ENCODE measurements at regions not wholly inside any gene's neighbourhood (a gene's known extent, or its start where the extent isn't known, plus 50 kb on each side); places are given as distances from the start of the nearest gene placed in this dataset.

DNA sequence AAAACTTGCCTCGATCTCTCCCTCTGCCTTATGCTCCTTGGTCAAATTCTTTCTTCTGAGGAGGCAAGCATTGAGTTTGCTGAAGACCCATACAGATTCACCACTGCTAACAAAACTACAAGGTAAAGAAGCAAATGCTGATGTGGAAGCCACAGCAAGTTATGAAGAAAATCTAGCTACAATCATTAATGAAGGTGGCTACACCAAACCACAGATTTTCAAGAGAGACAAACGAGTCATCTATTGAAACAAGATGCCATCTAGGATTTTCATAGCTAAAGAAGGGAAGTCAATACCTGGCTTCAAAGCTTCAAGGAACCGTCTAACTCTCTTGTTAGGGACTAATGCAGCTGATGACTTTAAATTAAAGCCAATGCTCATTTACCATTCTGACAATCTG, 203.2 kb downstream of the METTL4 start:
- Mint-ChIP-seq H3K4me1 (ENCODE audit: low read depth) (no peaks in the 10 kb centered on the region), H3K36me3 (ENCODE audit: insufficient read depth) (no peaks in the 10 kb centered on the region), H3K27ac (no peak overlapping the region), H3K4me3 (ENCODE audit: low read depth) (no peak overlapping the region), H3K27me3 (no peaks in the 10 kb centered on the region), H3K9me3 (ENCODE audit: low read depth) (peaks cover 7% of the 10 kb centered on the region)
- TF ChIP-seq, protein P1, sequence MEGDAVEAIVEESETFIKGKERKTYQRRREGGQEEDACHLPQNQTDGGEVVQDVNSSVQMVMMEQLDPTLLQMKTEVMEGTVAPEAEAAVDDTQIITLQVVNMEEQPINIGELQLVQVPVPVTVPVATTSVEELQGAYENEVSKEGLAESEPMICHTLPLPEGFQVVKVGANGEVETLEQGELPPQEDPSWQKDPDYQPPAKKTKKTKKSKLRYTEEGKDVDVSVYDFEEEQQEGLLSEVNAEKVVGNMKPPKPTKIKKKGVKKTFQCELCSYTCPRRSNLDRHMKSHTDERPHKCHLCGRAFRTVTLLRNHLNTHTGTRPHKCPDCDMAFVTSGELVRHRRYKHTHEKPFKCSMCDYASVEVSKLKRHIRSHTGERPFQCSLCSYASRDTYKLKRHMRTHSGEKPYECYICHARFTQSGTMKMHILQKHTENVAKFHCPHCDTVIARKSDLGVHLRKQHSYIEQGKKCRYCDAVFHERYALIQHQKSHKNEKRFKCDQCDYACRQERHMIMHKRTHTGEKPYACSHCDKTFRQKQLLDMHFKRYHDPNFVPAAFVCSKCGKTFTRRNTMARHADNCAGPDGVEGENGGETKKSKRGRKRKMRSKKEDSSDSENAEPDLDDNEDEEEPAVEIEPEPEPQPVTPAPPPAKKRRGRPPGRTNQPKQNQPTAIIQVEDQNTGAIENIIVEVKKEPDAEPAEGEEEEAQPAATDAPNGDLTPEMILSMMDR (IDR thresholded peaks at IDR 0.05; ENCODE audit: unreplicated experiment) = no peak
- no peak for DNase-seq (ENCODE audit: low spot score, unreplicated experiment)

DNA sequence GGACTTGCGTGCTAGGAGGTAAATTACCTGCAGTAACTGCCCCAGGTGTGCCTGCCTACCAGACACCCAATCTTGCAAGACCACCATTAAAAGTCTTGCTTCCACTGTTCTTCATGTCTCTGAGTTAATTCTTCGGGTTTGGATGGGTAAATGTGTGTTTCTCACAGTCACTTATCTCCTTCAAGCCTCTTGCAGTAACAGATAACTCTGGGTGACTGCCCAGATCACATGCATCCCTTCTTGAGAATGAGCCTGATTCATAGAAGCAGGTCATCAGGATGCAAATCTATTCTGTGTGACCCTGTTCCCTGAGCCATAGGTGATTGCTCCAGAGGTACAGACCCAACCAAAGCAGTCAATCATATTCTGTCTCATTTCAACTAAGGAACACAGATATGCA, 194.6 kb downstream of the METTL4 start:
- TF ChIP-seq, protein P1 (IDR thresholded peaks at IDR 0.05; ENCODE audit: unreplicated experiment) = no peak
- Mint-ChIP-seq H3K27ac (no peak overlapping the region), H3K4me3 (ENCODE audit: low read depth) (no peak overlapping the region), H3K9me3 (ENCODE audit: low read depth) (peaks cover 25% of the 10 kb centered on the region), H3K36me3 (ENCODE audit: insufficient read depth) (no peaks in the 10 kb centered on the region), H3K4me1 (ENCODE audit: low read depth) (no peaks in the 10 kb centered on the region), H3K27me3 (no peaks in the 10 kb centered on the region)
- DNase-seq (ENCODE audit: low spot score, unreplicated experiment) = no peak

DNA sequence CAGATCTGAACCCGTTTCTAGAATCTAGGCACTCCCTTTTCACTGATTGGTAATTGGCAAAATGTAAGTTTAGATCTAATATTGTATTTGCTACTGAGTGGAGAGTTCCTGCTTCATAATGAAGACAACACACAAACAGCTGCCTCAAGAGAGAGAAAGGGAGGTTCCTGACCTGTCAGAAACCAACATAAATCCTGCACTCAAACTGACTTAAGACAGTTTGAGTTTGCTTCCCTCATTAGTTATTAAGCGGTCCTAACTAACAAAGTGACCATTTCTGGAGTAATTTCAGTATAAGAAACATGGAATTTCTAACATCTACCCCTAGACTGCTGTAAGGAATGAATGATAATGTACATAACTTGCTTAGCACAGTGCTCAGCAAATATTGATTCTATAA, 191.2 kb downstream of the METTL4 start:
- no peaks in the 10 kb centered on the region for H3K27me3 Mint-ChIP-seq
- no peak for DNase-seq (ENCODE audit: low spot score, unreplicated experiment)
- TF ChIP-seq, protein P1 (IDR thresholded peaks at IDR 0.05; ENCODE audit: unreplicated experiment) = no peak
- H3K4me1 Mint-ChIP-seq (ENCODE audit: low read depth) = peaks cover 2% of the 10 kb centered on the region
- H3K4me3 Mint-ChIP-seq (ENCODE audit: low read depth) = no peak overlapping the region
- H3K36me3 Mint-ChIP-seq (ENCODE audit: insufficient read depth) = no peaks in the 10 kb centered on the region
- no peak overlapping the region for H3K27ac Mint-ChIP-seq
- peaks cover 6% of the 10 kb centered on the region for H3K9me3 Mint-ChIP-seq (ENCODE audit: low read depth)

DNA sequence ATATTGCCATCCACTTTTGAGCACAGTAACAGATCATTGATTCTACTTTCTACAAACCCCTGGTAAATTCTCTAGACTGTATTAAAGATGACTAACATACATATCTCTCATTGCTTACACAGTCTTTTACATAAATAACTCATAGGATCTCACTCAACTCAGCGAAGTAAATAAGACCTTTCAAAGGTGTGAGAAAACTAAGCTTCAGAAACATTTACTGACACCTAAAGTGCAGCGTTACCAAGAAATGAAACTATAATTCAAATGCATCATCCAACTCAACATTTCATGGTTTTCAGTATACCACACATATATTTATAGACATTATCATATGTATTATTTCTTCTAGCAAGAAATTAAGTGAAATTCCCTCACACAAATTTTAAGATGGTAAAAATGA, 189.8 kb downstream of the METTL4 start:
- no peaks in the 10 kb centered on the region for H3K36me3 Mint-ChIP-seq (ENCODE audit: insufficient read depth)

DNA sequence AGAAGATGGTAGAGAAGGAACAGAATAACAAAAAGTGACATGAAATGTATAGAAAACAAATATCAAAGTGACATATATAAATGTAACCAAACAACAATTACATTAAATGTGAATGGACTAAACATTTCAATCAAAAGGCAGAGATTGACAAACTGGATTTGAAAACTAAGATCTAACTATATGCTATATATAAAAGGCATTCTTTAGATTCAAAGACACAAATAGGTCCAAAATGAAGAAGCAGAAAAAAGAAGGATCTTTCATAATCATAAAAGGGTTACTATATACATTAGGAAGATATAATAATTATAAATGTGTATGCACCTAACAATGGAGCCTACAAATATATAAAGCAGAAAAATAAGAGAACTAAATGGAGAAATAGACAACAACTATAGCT, 183.7 kb downstream of the METTL4 start:
- TF ChIP-seq, protein P1 (IDR thresholded peaks at IDR 0.05; ENCODE audit: unreplicated experiment) = no peak
- Mint-ChIP-seq H3K4me1 (ENCODE audit: low read depth) (peaks cover 6% of the 10 kb centered on the region), H3K27ac (no peak overlapping the region), H3K4me3 (ENCODE audit: low read depth) (no peak overlapping the region), H3K9me3 (ENCODE audit: low read depth) (peaks cover 8% of the 10 kb centered on the region), H3K36me3 (ENCODE audit: insufficient read depth) (peaks cover 2% of the 10 kb centered on the region), H3K27me3 (no peaks in the 10 kb centered on the region)
- no peak for DNase-seq (ENCODE audit: low spot score, unreplicated experiment)

More for the DNA sequence above, 189.8 kb downstream of the METTL4 start:
- peaks cover 9% of the 10 kb centered on the region for H3K9me3 Mint-ChIP-seq (ENCODE audit: low read depth)
- H3K4me3 Mint-ChIP-seq (ENCODE audit: low read depth) = no peak overlapping the region
- TF ChIP-seq, protein P1 (IDR thresholded peaks at IDR 0.05; ENCODE audit: unreplicated experiment) = no peak
- H3K4me1 Mint-ChIP-seq (ENCODE audit: low read depth) = peaks cover 6% of the 10 kb centered on the region
- no peaks in the 10 kb centered on the region for H3K27me3 Mint-ChIP-seq
- no peak for DNase-seq (ENCODE audit: low spot score, unreplicated experiment)
- H3K27ac Mint-ChIP-seq = no peak overlapping the region
